HUES6 (cell line): ENCODE measurements at regions not wholly inside any gene's neighbourhood (a gene's known extent, or its start where the extent isn't known, plus 50 kb on each side); places are given as distances from the start of the nearest gene placed in this dataset.

Source experiments
- H3K27ac ChIP-seq: 2 replicates; pipeline ENCODE4 v1.7.0; 2013; ENCODE audit warnings: low read depth, mild to moderate bottlenecking, low read length, inconsistent platforms
- H3K27me3 ChIP-seq: 2 replicates; pipeline ENCODE4 v1.6.1; 2013; ENCODE audit warnings: low read length; ENCODE audit not compliant: control insufficient read depth, insufficient read depth
- H3K36me3 ChIP-seq: 2 replicates; pipeline ENCODE4 v1.6.1; 2013; ENCODE audit warnings: low read length; ENCODE audit not compliant: control insufficient read depth, insufficient read depth
- H3K4me1 ChIP-seq: 2 replicates; pipeline ENCODE4 v1.6.1; 2013; ENCODE audit warnings: low read length; ENCODE audit not compliant: control insufficient read depth, insufficient read depth
- H3K4me3 ChIP-seq: 2 replicates; pipeline ENCODE4 v1.5.1; 2013; ENCODE audit warnings: low read depth, low read length
- H3K9ac ChIP-seq: one replicate; pipeline ENCODE4 v1.6.1; 2013; ENCODE audit warnings: mild to moderate bottlenecking, low read length
- H3K9me3 ChIP-seq: 2 replicates; pipeline ENCODE4 v1.6.1; 2013; ENCODE audit warnings: low read depth, low read length; ENCODE audit not compliant: control insufficient read depth, insufficient read depth

- H3K27me3 ChIP-seq: no peaks in the 10 kb centered on the region
- no peak overlapping the region for H3K9ac ChIP-seq
- no peaks in the 10 kb centered on the region for H3K36me3 ChIP-seq
- no peak overlapping the region for H3K4me3 ChIP-seq
- no peaks in the 10 kb centered on the region for H3K9me3 ChIP-seq
- H3K27ac ChIP-seq: no peak overlapping the region
- 0 out of 2 replicates have a peak, but pooled peaks cover under 1% of the 10 kb centered on the region for H3K4me1 ChIP-seq
These were observed 527.2 kb downstream of the MED13L start for GRCh38 chr12:115750340-115750739.

- Histone ChIP-seq H3K27ac (no peak overlapping the region), H3K36me3 (no peaks in the 10 kb centered on the region), H3K27me3 (no peaks in the 10 kb centered on the region), H3K4me1 (no peaks in the 10 kb centered on the region), H3K4me3 (no peak overlapping the region), H3K9me3 (no peaks in the 10 kb centered on the region), H3K9ac (no peak overlapping the region)
These were observed 528.2 kb downstream of the MED13L start for GRCh38 chr12:115749071-115749841.

DNA sequence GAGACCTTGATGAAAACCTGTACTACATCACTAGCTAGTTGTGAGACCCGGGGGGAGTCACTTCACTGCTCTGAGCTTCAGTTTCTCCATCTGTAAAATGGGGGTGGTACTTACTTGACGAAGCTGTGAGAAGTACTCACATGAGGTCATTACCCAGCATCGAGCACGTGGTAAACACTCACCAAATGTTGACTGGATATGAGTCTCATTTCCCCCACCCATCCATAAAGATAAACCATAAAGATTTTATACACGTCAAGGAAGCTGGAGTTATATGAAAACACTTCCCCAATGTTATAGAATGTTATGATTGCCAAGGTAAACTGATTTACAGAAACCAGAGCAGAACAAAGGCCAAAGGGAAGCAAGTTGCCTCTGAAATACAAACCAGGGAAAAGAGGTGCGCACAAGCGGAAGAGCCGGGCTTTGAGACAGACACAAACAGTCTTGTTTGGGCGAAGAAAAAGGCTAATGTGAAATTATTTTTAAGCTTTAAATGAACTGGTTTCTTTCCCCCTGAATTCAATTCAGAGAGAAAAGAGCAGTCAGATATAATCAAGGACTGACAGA lies 536.8 kb downstream of the MED13L start:
- Histone ChIP-seq H3K27me3 (no peaks in the 10 kb centered on the region), H3K9ac (no peak overlapping the region), H3K36me3 (no peaks in the 10 kb centered on the region), H3K4me3 (no peak overlapping the region), H3K4me1 (no peaks in the 10 kb centered on the region), H3K9me3 (no peaks in the 10 kb centered on the region), H3K27ac (no peak overlapping the region)

DNA sequence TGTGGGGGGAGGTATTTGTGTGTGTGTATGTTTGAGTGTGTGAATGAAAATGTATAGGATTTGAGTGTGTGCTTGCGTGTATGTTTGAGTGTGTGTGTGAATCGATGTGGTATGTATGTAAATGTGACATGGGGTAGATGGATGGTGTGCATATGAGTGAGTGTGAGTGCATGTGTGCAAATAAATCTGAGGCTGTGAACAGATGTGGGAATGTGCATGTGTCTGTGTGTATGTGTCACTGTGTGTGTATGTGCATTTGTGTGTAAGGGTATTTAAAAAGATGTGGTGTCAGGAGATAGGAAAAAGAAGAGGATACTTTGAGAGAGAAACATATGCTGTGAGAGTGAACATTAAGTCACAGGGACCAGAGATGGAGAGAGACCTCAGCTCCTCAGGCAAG lies 539.6 kb downstream of the MED13L start:
- H3K27me3 ChIP-seq: no peaks in the 10 kb centered on the region
- no peak overlapping the region for H3K9ac ChIP-seq
- no peak overlapping the region for H3K4me3 ChIP-seq
- H3K27ac ChIP-seq: no peak overlapping the region
- H3K9me3 ChIP-seq: no peaks in the 10 kb centered on the region
- no peaks in the 10 kb centered on the region for H3K36me3 ChIP-seq
- H3K4me1 ChIP-seq: no peaks in the 10 kb centered on the region

- Histone ChIP-seq H3K4me1 (no peaks in the 10 kb centered on the region), H3K9me3 (no peaks in the 10 kb centered on the region), H3K27ac (no peak overlapping the region), H3K36me3 (no peaks in the 10 kb centered on the region), H3K9ac (no peak overlapping the region), H3K27me3 (no peaks in the 10 kb centered on the region), H3K4me3 (no peak overlapping the region)
These were observed 541.1 kb downstream of the MED13L start for GRCh38 chr12:115736360-115736759.

DNA sequence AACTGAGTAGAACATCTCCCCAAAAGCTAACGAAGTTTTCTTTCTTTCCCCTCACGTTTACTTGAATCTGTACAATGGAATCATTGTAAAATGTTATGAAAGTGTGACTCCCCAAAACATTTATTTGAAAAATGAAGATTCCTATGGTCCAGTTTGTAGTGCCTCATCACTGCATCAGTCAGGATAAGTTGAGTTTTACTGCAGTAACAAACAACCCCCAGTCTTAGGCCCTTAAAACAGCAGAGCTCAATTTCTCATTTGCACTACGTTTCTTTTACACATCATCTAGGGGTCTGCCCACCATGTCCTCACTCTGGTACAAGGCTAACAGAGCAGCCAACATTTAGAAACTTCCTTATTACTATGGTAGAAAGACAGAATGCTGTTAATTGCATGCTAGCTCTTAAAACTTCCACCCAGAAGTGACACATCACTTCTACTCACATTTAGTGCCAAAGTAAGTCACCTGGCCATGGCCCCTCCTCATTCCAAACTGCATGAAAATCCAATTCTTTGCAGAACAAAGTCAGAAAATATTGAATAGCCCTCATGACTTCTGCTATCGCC lies 546.4 kb downstream of the MED13L start:
- H3K9me3 ChIP-seq: no peaks in the 10 kb centered on the region
- H3K9ac ChIP-seq: no peak overlapping the region
- no peaks in the 10 kb centered on the region for H3K4me1 ChIP-seq
- no peak overlapping the region for H3K4me3 ChIP-seq
- H3K27me3 ChIP-seq: no peaks in the 10 kb centered on the region
- H3K27ac ChIP-seq: no peak overlapping the region
- no peaks in the 10 kb centered on the region for H3K36me3 ChIP-seq

- H3K36me3 ChIP-seq: no peaks in the 10 kb centered on the region
- H3K4me1 ChIP-seq: no peaks in the 10 kb centered on the region
- H3K27ac ChIP-seq: no peak overlapping the region
- H3K4me3 ChIP-seq: no peak overlapping the region
- no peaks in the 10 kb centered on the region for H3K9me3 ChIP-seq
- no peak overlapping the region for H3K9ac ChIP-seq
- no peaks in the 10 kb centered on the region for H3K27me3 ChIP-seq
These were observed 550.8 kb downstream of the MED13L start for GRCh38 chr12:115726691-115727090.

DNA sequence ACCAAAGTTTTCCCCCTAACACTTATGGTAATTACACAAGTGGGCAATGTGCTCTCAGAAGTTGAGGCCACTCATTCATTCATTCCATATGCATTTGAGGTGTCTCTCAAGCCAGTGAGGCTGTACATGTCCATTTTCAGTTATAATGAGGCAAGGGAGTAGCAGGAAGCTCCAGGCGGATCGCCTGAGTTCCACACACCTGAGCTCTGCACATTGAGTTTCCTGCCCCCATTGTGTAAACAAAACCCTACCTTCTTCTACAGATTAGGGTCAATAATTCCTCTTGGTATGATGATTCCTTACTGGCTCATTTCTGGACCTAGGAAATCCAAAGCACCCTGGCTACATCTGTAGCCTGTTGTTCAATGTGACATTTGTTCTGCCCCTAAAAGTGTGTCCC lies 555.3 kb downstream of the MED13L start:
- Histone ChIP-seq H3K36me3 (no peaks in the 10 kb centered on the region), H3K27ac (no peak overlapping the region), H3K4me3 (no peak overlapping the region)

GRCh38 chr12:115716551-115716950 lies 560.9 kb downstream of the MED13L start:
- Histone ChIP-seq H3K4me1 (no peaks in the 10 kb centered on the region), H3K9ac (no peak overlapping the region), H3K27me3 (no peaks in the 10 kb centered on the region), H3K36me3 (no peaks in the 10 kb centered on the region), H3K9me3 (no peaks in the 10 kb centered on the region), H3K27ac (no peak overlapping the region), H3K4me3 (no peak overlapping the region)

More for the DNA sequence above, 555.3 kb downstream of the MED13L start:
- Histone ChIP-seq H3K4me1 (no peaks in the 10 kb centered on the region), H3K9me3 (no peaks in the 10 kb centered on the region), H3K27me3 (no peaks in the 10 kb centered on the region), H3K9ac (no peak overlapping the region)

GRCh38 chr12:115712676-115713075 lies 564.8 kb downstream of the MED13L start:
- Histone ChIP-seq H3K36me3 (no peaks in the 10 kb centered on the region), H3K4me3 (no peak overlapping the region), H3K9me3 (no peaks in the 10 kb centered on the region), H3K27me3 (no peaks in the 10 kb centered on the region), H3K27ac (no peak overlapping the region), H3K4me1 (no peaks in the 10 kb centered on the region; the same call in 1 of the 2 replicates), H3K9ac (no peak overlapping the region)

- no peak overlapping the region for H3K4me3 ChIP-seq
- no peaks in the 10 kb centered on the region for H3K36me3 ChIP-seq
- no peaks in the 10 kb centered on the region; the same call in 1 of the 2 replicates for H3K4me1 ChIP-seq
- no peaks in the 10 kb centered on the region for H3K27me3 ChIP-seq
- H3K27ac ChIP-seq: no peak overlapping the region
- H3K9me3 ChIP-seq: peaks cover 8% of the 10 kb centered on the region; the same call in 1 of the 2 replicates
- no peak overlapping the region for H3K9ac ChIP-seq
These were observed 567.4 kb downstream of the MED13L start for GRCh38 chr12:115710104-115710564.
